Islet precursor cell (in vitro differentiated cells): ENCODE measurements at regions not wholly inside any gene's neighbourhood (a gene's known extent, or its start where the extent isn't known, plus 50 kb on each side); places are given as distances from the start of the nearest gene placed in this dataset.

Experiments used
- DNase-seq: peaks from one replicate; pipeline ENCODE4 v3.0.0-alpha.2; 2018

DNA sequence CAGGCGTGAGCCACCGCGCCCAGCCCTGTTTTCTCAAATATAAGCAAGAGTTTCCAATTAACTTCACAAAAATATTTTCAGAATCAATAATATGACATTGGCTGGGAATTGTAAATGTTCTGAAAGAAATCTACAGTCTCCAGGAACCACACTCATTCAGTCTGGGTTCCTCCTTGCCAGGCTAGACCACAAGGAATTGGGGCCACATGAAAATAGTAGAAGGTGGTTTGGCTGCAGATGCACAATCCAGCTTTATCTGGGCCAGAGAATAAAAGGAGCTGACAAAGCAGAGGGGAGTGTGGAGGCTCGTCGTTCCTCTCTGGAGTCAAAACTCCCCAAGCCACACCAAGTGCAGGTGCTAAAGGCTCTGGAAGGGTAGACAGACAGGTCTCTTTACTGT is 92.0 kb upstream of the OSMR start:
- DNase-seq = no peak

DNA sequence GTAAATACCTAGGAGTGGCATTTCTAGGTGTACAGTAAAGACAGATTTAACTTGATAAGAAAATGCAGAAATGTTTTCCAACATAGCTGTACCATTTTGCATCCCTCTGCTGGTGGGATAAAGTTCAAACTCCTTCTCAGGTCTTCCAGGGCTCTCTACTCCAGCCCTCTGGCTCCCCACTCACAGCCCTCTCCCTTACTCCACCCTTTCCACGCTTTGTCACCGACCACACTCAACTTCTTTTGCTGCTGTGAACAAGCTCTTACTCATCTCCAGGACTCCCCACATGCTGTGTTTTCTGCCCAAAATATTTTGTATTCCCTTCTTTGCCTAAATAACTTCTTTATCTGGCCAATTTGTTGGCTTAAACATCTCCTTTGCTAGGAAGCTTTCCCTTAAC is 90.6 kb upstream of the OSMR start:
- no peak for DNase-seq

DNA sequence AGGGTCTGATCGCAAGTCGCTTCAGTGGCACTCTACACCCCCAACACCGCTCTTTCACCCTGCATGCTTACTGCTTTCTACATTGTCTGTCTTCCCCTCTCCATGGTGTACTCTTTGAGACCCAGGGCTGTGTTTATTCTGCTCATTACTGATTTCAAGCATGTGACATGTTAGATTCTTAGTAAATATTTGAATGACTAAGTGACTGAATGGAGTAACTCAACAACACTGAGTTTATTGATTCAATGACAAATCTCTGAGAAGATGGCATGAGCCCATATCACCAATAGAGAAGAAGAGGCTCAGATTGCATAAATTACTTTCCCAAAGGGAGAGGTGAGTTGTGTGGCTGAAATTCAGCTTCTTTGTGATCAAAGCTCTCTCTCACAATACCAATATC is 89.7 kb upstream of the OSMR start:
- no peak for DNase-seq

DNA sequence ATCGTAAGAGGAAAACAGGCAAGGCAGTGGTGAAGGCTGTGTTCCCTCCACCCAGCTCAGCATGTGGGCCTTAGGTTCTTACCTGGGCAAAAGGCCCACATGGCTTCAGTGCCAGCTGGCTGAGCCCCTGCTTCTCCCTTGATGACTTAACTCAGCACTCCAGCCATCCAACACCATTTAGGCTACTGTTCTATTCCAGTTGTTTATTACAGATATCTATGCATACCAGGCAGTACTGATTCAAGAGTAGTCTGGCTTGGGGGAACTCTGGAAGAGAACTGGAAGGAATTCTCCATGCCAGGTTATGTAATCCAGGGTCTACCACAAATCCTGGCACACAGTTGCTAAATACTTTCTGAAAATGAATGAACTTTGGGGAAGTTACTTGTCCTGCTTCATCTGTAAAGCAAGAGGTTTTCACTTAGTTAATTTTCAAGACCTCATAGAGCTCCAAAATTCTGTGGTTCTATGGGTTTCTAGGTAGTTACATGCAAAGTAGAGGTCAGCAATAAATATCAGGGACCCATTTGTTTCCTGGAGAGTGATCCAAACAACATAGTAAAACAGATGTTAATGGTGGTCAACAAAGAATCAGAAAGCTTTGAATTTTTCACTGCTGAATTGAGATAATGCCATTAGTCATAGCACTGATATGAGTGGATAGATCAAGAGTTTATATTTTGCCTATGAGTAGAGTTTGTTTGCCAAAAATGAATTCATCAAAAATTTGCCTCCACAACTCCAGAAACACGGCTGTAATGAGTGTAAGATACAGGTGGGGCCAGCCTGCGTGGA is 88.2 kb upstream of the OSMR start:
- no peak for DNase-seq

DNA sequence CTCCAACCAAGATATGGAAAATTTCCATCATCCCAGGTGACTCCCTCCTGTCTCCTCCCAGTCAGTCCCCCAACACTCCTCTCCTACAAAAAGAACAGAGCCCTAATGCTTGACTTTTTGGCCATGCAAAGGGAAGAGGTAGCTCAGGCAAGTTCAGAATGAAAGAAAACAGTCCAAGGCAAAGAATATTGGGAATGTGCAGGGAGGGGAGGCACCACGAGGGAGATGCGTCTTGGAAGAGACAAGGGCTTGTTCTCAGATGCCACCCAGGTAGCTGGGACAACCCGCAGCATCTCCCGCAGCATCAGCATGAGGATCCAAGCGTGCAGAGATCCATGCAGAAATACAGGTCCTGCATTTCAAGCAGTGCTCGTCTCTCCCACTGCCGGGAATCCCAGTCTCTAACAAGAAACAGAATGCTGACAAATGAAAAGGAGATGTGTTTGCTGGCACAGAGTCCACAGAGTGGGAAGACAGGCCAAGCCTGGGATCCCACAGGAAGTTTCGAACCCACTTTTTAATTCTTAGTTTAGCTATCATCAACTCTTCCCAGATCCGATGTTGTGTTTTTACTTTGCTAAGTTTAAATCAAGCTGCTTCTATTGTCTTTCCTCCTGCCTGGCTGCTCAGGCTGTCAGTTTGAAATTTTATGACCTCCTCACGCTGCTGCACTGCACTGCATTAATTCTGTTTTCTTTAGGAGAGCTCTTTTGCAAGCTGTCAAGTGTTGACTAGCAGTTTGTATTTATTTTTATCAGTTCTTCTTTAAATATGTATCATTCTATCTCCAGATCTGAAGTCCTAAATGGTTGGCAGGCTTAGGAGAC is 86.8 kb upstream of the OSMR start:
- DNase-seq = no peak

DNA sequence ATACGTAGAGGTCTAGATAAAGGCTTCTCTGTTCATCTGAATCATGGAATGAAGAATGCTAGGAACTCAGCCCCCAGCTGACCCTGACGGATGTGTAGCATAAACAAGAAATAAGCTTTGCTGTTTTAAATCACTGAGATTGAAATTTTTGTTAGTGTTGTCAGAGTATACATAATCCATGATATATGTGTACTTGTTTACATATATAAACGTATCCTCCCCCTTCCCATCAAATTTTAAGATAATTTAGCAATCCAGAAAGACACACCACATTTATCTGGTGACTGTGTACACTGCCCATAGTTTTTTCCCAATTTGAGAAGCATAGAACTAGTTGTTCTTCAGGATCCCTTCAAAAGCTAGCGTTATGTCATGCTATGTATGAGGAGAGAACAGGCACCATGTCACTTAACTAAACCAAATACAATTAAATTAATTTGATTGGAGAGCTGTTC is 80.8 kb upstream of the OSMR start:
- no peak for DNase-seq

DNA sequence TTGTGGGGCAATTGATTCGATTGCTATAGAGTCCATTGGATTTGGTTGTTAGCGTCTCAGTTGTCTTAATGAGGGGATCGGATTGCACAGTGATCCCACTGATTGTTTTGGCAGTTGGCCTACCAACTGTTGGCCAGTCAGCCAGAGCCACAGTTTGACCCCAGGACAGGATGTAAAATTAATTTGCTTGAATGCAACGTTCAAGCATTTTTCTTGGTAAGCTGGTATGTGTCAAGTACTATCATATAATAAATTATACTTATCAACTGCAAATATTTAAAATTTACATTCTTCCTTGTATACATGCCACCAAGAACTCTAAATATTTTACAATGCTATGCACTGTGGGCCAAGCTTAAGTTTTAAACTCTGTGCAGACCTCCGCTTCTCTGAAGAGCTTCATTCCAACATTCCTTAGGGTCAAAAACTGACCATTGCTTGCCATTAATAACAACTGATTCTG is 80.4 kb upstream of the OSMR start:
- no peak for DNase-seq

DNA sequence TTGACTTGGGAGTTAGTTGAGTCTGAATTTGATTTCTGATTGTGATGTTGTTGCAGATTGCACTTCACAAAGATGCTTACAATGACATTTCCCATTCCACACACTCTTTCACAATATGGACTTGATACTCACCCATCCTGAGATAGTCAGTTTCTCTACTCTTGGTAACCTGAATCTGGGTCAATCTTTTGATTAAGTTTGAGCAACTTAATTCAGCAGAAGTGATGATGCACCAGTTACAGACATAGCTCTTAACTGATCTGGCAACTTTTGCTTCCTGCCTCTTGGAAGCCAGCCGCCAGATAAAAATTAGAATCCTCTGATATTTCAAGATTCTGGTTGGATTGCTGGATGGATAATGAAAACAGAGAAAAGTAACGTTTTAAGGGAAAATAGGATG is 79.7 kb upstream of the OSMR start:
- DNase-seq = no peak

DNA sequence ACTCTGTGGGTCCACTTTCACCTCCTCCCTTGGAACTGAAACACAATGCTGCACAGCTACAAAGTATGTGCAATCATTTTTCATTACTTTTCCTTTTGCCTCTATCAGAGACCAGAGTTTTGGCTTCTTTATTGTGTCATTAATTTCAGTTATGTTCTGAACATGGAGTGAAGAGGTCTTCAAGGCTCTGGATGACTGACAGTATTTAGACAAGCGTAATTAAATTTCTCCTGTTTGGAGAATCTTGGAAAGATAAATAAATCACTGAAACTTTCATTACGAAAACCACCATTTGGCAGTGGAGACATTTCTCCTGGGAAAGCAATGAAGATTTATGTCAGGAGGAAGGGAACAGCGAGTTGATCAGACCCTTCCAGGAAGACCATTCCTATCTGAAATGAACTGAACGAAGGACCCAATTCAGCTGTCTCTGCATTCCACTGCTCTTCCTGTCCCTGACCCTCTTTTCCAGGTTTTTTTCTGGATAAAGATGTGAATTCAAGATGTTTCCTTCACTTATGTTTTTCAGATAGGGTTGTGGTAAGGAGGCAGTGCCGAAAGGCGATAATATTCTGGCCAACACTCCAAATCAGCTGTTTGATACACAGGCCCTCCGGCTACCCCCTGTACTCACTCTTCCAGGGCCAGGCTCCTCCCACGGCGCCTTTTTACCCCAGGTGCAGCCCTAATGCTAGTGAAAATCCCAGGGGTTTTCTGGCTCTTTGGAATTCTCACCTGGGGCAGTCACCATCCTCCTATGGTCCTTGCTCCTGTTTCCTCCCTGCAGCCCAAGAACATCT is 77.2 kb upstream of the OSMR start:
- DNase-seq = no peak

DNA sequence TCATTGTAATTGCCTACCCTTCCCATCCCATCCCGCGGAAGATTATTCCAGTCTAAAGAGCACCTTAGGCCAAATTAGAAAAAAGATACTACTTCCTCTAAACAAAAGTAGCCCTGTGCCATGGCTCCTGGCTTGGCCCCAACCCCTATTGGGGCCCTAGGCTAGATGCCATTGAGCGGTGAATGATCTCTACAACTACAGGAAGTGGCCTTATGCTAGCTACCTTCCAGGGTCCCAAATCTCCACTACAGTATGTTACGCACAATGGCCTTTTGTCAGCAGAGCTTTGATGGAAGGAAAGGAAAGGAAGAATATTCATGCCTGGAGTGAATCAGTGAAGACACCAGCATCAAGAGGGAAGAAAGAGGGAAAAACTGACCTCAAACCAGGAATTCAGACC is 73.3 kb upstream of the OSMR start:
- no peak for DNase-seq

DNA sequence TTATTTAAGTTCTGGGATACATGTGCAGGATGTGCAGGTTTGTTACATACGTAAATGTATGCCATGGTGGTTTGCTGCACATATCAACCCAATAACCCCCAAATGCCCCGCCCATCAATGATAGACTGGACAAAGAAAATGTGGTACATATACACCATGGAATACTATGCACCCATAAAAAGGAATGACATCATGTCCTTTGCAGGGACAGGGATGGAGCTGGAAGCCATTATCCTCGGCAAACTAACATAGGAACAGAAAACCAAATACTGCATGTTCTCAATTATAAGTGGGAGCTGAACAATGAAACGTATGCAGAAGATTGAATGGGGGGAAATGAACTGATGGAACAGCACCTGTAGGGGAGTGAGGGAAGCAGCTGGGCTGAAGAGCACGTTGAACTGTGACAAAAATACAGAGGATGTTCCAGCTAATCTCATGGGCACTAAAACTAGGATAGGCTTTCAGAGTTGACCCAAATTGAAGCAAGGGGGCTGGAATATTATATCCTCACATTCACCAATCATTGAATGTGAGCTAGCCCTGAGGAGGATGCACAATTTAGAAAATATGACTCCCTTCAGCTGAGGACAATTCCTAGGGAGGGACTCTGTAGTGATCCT is 70.5 kb upstream of the OSMR start:
- DNase-seq = no peak

DNA sequence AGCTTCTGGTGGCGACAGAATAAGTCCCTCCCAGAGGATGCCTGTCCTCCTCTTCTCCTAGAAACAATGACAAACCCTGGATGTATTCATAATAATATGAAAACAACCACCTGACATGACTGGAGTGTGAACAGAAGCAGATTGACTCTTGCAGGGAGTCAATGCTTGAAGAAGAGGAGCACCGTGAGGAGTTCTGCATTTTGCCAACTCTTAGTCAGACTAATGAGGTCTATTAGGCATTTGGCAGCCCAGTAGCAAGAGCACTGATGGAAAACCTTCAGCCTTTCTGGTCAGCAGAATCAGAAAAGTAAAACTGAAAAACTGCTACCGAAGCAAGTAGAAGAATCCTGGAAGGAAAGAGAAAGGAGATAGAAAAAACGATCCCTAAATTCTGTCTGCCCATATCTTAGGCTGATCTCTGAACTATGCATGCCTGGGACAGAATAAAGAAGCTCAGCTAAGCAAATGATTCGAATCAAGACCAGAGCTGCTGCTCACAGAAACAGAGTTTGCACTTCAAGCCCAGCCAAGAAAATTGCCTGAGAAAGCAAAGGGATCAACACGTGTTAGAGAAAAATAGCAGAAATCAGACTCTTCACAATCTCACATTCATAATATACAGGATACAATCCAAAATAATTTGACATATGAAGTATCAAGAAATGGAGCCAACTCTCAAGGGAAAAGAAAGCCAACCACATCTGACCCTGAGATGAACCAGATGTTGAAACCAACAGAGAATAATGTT is 69.5 kb upstream of the OSMR start:
- DNase-seq = no peak

DNA sequence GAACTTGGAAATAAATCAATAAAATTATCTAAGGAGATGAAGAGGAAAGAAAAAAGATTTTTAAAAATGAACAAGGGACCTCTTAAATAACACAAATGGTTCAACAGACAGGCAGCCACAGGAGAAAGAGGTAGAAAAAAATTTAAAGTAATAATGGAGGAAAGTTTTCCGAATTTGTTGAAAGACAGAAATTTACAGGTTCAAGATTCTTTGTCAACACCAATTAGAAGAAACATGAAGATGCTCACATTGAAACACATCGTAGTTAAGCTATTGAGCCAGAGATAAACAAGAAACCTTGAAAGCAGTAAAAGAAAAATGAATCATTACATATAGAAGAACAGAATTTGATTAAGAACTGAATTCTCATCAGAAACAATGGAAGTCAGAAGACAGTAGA is 68.7 kb upstream of the OSMR start:
- no peak for DNase-seq

DNA sequence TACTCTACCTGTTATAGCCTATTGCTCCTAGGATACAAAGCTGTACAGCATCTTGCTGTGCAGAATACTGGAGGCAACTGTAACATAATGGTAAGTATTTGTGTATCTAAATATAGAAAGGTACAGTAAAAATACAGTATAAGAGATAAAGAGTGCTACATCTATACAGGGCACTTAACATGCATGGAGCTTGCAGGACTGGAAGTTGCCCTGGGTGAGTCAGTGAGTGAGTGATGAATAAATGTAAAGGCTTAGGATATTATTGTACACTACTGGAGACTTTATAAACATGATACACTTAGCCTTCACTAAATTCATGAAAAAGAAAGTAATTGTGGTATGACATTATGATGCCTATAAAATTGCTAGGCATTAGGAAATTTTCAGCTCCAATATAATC is 65.5 kb upstream of the OSMR start:
- no peak for DNase-seq

DNA sequence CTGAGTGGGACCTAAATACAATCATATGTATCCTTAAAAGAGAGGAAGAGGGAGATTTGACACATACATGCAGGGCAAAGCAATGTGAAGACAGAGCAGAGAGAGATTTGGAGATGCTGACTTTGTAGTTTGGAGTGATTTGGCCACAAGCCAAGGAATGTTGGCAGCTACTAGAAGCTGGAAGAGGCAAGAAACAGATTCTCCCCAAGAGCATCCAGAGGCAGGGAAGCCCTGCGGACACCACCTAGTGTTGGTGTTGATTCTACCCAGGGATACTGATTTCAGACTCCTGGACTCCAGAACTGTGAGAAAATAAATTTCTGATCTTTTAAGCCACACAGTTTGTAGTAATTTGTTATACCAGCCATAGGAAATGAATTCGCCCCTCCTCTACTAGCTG is 64.9 kb upstream of the OSMR start:
- DNase-seq = no peak

DNA sequence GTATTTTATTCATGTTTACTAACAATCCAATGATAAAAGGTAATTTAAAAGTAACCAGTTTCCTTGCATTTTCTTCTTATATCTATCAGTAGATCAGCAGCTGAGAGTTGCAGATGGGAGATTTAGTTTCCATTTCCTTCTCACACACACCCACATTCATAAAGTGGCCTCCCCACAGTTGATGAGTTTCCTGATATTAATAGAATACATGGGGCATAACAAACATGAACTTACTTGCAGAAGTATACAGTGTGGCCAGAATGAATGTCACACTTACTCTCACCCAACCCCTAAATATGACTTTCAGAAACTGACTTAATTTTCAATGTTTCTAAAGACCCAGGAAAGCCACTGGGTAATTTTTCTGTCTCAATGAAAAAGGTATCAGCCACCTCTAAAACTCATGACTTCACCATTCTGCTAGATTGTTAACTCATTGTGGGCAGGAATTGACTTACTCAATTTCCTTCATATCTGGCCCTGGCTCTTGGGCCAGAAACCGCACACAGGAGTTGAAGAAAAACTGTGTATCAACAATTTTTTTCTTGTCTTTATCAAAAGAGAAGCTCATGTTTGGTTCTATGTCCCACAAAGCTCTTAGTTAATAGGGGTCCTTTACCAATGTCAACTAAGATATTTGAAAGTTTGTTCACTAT is 63.5 kb upstream of the OSMR start:
- DNase-seq = no peak

DNA sequence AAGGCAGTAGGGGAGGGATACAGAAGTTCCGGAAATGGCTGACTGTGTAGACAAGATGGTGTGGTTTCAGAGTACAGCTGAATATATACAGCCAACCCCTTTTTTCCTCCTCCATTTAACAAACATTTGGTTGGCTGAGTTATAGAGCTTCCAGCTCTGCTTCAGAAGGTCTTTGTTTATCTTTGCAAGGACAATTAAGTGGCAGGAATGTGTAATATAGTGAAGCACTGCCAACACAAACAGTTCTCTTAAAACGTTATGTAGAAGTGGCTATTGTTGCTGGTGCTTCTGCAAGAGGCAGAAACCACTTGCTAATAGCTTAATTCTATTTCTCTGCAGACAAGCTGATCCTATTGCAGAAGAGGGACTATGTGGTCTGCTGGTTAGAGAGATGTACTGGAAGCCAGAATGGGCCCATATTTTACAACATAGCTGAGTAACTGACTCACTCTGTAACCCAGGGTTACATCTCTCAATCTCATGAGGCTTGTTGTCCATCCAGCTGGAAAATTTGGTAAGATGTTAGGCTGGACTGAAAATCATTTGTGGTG is 62.7 kb upstream of the OSMR start:
- no peak for DNase-seq

DNA sequence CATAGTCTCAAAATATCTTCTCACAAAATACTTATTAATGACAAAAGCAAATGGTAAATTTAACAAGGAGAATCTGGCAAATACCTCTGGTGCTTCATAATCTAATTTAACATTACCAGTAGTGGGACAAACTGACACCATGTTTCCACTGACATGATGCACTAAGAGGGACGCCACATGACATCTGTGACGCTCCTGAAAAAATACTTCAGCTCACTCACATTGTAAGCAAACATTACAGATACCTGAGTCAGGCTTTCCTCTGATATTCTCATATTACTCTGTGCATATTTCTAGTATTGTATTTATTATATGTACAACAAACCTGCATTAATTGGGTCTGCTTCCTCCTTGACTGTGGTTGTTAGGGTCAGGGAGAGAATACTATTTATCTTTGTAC is 56.7 kb upstream of the OSMR start:
- DNase-seq = no peak

DNA sequence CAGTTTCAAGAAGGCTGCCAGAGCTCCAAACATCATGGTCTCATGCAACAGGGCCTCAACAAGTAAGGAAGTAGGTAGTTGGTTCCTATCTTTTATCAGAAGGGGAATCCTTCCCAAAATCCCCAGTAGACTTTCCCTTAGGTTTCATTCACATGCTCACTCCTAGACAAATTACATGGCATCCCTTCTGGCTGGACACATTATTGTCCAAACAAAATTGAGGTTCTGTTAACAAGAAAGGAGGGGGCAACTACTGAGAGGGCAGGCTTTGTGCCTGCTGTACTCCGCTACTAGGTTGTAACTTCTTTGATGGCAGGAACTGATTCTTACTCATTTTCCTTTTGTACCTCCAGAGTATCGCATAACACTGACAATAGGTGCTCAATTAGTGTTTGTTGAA is 56.0 kb upstream of the OSMR start:
- no peak for DNase-seq

DNA sequence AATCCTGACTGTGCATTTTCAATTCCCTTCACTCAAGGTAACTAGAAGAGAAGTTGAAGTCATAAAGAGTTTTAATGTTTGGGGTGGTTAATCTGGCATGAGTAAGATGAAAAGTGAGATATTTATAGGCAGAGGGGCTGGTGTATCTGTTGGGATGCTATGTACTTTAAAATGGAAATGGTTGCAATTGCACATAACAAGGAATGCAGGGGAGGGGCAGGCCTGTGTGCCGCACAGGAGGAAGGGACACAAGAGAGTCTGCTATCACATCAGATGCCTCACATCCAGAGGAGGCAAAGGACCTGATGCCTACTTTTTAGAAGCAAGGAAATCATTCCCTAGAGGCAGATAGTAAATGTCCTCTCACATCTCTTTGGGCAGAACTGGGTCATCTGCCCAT is 55.5 kb upstream of the OSMR start:
- DNase-seq = no peak

DNA sequence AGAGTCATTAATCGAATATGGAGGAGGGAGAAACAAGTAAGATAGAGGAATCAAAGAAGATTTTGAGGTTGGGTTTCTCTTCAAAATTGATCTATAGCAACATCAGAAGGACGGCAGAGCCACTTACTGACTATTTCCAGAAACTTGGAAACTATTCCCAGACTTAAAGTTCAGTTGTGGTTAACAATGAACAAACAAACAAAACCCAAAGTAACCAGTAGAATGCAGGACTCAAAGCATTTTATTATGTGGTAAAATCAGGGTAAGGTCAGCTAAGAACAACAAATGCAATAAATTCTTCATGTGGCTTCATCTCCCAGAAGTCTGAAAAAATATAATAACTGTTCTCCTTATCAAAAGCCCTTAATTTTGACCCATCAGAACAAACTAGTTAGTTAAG is 54.9 kb upstream of the OSMR start:
- DNase-seq = no peak
